GM23248 (cell line): ENCODE measurements at regions not wholly inside any gene's neighbourhood (a gene's known extent, or its start where the extent isn't known, plus 50 kb on each side); places are given as distances from the start of the nearest gene placed in this dataset.
"Not testable (repeated sequence)": the region's sequence is repeated elsewhere in the genome, so short reads cannot be mapped to it uniquely, and the experiment has no call there.

ENCODE experiments used
- DNase-seq: peaks from one replicate; pipeline ENCODE4 v3.0.0-alpha.2; 2015
- H2AFZ ChIP-seq: fragments of 200-600 bp; sonication (generic); 2 replicates; pipeline ENCODE4 v1.6.1; 2016; ENCODE audit warnings: antibody characterized with exemption
- H3F3A ChIP-seq: fragments of 200-600 bp; sonication (generic); 2 replicates; pipeline ENCODE4 v1.6.1; 2016; ENCODE audit warnings: mild to moderate bottlenecking, antibody characterized with exemption, mixed run types; ENCODE audit not compliant: insufficient read depth
- H3K27ac ChIP-seq: fragments of 200-600 bp; sonication (generic); 2 replicates; pipeline ENCODE4 v1.5.1; 2016; ENCODE audit warnings: mild to moderate bottlenecking
- H3K27me3 ChIP-seq: fragments of 200-600 bp; sonication (generic); replicated peaks from 2 replicates; pipeline ENCODE4 v1.6.1; 2016; ENCODE audit warnings: mild to moderate bottlenecking; ENCODE audit not compliant: insufficient read depth
- H3K36me3 ChIP-seq: fragments of 200-600 bp; sonication (generic); 2 replicates; pipeline ENCODE4 v1.6.1; 2016; ENCODE audit warnings: low read depth, mild to moderate bottlenecking
- H3K4me1 ChIP-seq: fragments of 200-600 bp; sonication (generic); 2 replicates; pipeline ENCODE4 v1.6.1; 2016; ENCODE audit warnings: mild to moderate bottlenecking; ENCODE audit not compliant: insufficient read depth
- H3K4me2 ChIP-seq: fragments of 200-600 bp; sonication (generic); one replicate; pipeline ENCODE4 v1.6.1; 2016; ENCODE audit warnings: mild to moderate bottlenecking; ENCODE audit not compliant: unreplicated experiment
- H3K4me3 ChIP-seq: fragments of 200-600 bp; sonication (generic); 2 replicates; pipeline ENCODE4 v1.5.1; 2016; ENCODE audit warnings: mild to moderate bottlenecking
- H3K79me2 ChIP-seq: fragments of 200-600 bp; sonication (generic); 2 replicates; pipeline ENCODE4 v1.6.1; 2016; ENCODE audit warnings: mild to moderate bottlenecking; ENCODE audit not compliant: insufficient read depth
- H3K9ac ChIP-seq: fragments of 200-600 bp; sonication (generic); 2 replicates; pipeline ENCODE4 v1.6.1; 2016; ENCODE audit warnings: mild to moderate bottlenecking
- H3K9me2 ChIP-seq: fragments of 200-600 bp; sonication (generic); 2 replicates; pipeline ENCODE4 v1.6.1; 2016; ENCODE audit warnings: mixed run types, mild to moderate bottlenecking, moderate library complexity; ENCODE audit not compliant: insufficient read depth
- H3K9me3 ChIP-seq: fragments of 200-600 bp; sonication (generic); one replicate; pipeline ENCODE4 v1.6.1; 2017; ENCODE audit warnings: low read depth
- H4K20me1 ChIP-seq: fragments of 200-600 bp; sonication (generic); 2 replicates; pipeline ENCODE4 v1.6.0; 2016; ENCODE audit not compliant: insufficient read depth
- EZH2 ChIP-seq: fragments of 200-600 bp; sonication (generic); IDR thresholded peaks from 2 replicates; pipeline ENCODE4 v1.6.1; 2018; ENCODE audit warnings: antibody characterized with exemption, mild to moderate bottlenecking; ENCODE audit not compliant: insufficient read depth, poor library complexity, severe bottlenecking
- EZH2phosphoT487 ChIP-seq: fragments of 200-600 bp; sonication (generic); IDR thresholded peaks from 2 replicates; pipeline ENCODE4 v1.6.1; 2018; ENCODE audit warnings: antibody characterized with exemption, moderate library complexity, mild to moderate bottlenecking, low read depth; ENCODE audit not compliant: insufficient read depth
- WGBS, 2 experiments: methylation state at CpG; one replicate each; pipeline ENCODE4 v1.1.6; 2015 to 2017; ENCODE audit warnings: low lambda C conversion rate in 2 of 2, low coverage in 1 of 2; ENCODE audit errors: missing lambda C conversion rate in 2 of 2; 5-methylcytosine and 5-hydroxymethylcytosine counted together
- in situ Hi-C: fragments of 300-500 bp; cut with MboI; formaldehyde crosslinking; loops from 2 replicates; pipeline ENCODE4 v1.15.0; 2020

DNA sequence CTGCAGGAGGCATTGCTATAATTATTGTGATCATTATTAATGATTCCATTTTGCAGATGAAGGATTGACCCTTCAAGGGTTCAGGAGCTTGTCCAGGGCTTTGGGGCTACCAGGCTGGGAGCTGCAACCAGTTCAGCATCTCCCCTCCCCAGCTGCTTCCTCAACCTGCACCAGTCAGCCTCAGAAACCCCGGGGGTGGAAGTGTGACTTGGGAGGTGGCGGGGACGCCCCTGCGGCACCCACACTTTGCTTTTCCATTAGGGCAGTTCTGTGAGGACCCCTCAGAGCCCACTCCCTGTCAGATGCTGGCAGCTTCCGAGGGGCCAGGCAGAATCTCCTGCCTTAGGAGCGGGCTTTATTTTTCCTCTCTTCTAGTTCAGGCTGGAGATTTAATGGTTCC is 85.6 kb downstream of the OLFM1 start:
- Histone ChIP-seq H4K20me1 (no peaks in the 10 kb centered on the region), H3K79me2 (no peaks in the 10 kb centered on the region), H3K4me1 (no peaks in the 10 kb centered on the region), H3F3A (no peaks in the 10 kb centered on the region), H3K9ac (no peak overlapping the region), H3K4me2 (no peak overlapping the region), H3K4me3 (no peak overlapping the region), H3K27ac (no peak overlapping the region), H3K27me3 (no peaks in the 10 kb centered on the region; the same call in 1 of the 2 replicates), H3K9me3 (no peaks in the 10 kb centered on the region), H3K36me3 (no peaks in the 10 kb centered on the region), H2AFZ (no peak overlapping the region), H3K9me2 (no peaks in the 10 kb centered on the region)
- in situ Hi-C loops, result no loop called here
- 60 to 65% methylated on average over 6 of the region's 6 CpGs for WGBS, 2 experiments
- TF ChIP-seq EZH2 (no peak), EZH2phosphoT487 (no peak)
- DNase-seq, result no peak

DNA sequence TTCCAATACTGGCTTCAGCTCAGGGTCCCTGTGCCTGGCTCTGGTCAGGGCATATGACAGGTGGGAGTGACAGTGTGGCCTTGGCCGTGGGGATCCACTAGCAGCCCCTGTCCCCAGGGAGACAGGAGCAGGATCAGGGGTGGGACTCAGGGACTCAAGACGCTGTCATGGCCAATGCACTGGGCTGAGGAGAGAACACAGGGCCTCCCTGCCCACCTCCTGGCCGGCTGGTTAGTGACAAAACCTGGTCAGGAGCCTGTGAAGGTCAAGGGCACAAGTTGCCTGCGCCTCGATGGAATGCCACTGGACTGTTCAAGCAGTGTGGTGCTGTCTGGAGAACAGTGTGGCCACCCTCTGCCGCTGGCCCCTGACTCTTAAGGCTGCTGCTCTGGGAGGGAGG is 86.8 kb downstream of the OLFM1 start:
- H3K9ac ChIP-seq, result no peak overlapping the region
- TF ChIP-seq EZH2 (no peak), EZH2phosphoT487 (no peak)
- H4K20me1 ChIP-seq, result no peaks in the 10 kb centered on the region
- no peaks in the 10 kb centered on the region for H3K4me1 ChIP-seq
- no peaks in the 10 kb centered on the region for H3K9me2 ChIP-seq
- no peak overlapping the region for H3K27ac ChIP-seq
- H3K79me2 ChIP-seq, result no peaks in the 10 kb centered on the region
- H3K4me3 ChIP-seq, result no peak overlapping the region
- no peak overlapping the region for H3K4me2 ChIP-seq
- in situ Hi-C loops, result no loop called here
- no peaks in the 10 kb centered on the region for H3K36me3 ChIP-seq
- H3K9me3 ChIP-seq, result no peaks in the 10 kb centered on the region
- no peaks in the 10 kb centered on the region; the same call in 1 of the 2 replicates for H3K27me3 ChIP-seq
- no peaks in the 10 kb centered on the region for H3F3A ChIP-seq
- whole genome bisulfite sequencing, 2 experiments, result 31 to 36% methylated on average over 6 of the region's 6 CpGs
- no peak overlapping the region for H2AFZ ChIP-seq
- no peak for DNase-seq

- Histone ChIP-seq H3K4me2 (no peak overlapping the region), H4K20me1 (no peaks in the 10 kb centered on the region), H2AFZ (no peak overlapping the region), H3K79me2 (no peaks in the 10 kb centered on the region), H3K36me3 (no peaks in the 10 kb centered on the region), H3K4me1 (no peaks in the 10 kb centered on the region), H3K9me2 (no peaks in the 10 kb centered on the region), H3K9ac (no peak overlapping the region), H3K27ac (no peak overlapping the region), H3F3A (no peaks in the 10 kb centered on the region), H3K9me3 (no peaks in the 10 kb centered on the region), H3K4me3 (no peak overlapping the region), H3K27me3 (no peaks in the 10 kb centered on the region; the same call in 1 of the 2 replicates)
- DNase-seq, result no peak
- WGBS, 2 experiments, result 57 to 58% methylated on average over 11 of the region's 11 CpGs
- in situ Hi-C loops, result no loop called here
- TF ChIP-seq EZH2phosphoT487 (no peak), EZH2 (no peak)
Observed at GRCh38 chr9:135174981-135175380, 87.5 kb downstream of the OLFM1 start.

- in situ Hi-C loops, result no loop called here
- Histone ChIP-seq H3K36me3 (no peaks in the 10 kb centered on the region), H3F3A (no peaks in the 10 kb centered on the region), H3K9ac (no peak overlapping the region), H3K4me2 (no peak overlapping the region), H2AFZ (no peak overlapping the region), H3K4me3 (no peak overlapping the region), H3K79me2 (no peaks in the 10 kb centered on the region), H3K27me3 (no peaks in the 10 kb centered on the region; the same call in 1 of the 2 replicates), H3K4me1 (no peaks in the 10 kb centered on the region), H3K9me3 (no peaks in the 10 kb centered on the region), H4K20me1 (no peaks in the 10 kb centered on the region), H3K9me2 (no peaks in the 10 kb centered on the region), H3K27ac (no peak overlapping the region)
- no peak for DNase-seq
- WGBS, 2 experiments, result 57 to 64% methylated on average over 20 of the region's 20 CpGs
- no peak for TF ChIP-seq EZH2phosphoT487
- TF ChIP-seq EZH2, result no peak
Observed at GRCh38 chr9:135176284-135176683, 88.8 kb downstream of the OLFM1 start.

- H3K4me3 ChIP-seq, H3K36me3 ChIP-seq, H3F3A ChIP-seq, H3K27me3 ChIP-seq, H3K9ac ChIP-seq, DNase-seq, H3K79me2 ChIP-seq, in situ Hi-C loops, H3K9me3 ChIP-seq, H3K9me2 ChIP-seq, H3K4me1 ChIP-seq, H2AFZ ChIP-seq, H3K4me2 ChIP-seq, H4K20me1 ChIP-seq, H3K27ac ChIP-seq: not testable (repeated sequence)
- 0 to 4% methylated on average over 2 of the region's 2 CpGs for WGBS, 2 experiments
Observed at GRCh38 chr9:135177562-135177961, 90.1 kb downstream of the OLFM1 start.
